NK-92 (cell line): ENCODE measurements at regions not wholly inside any gene's neighbourhood (a gene's known extent, or its start where the extent isn't known, plus 50 kb on each side); places are given as distances from the start of the nearest gene placed in this dataset.
"Not testable (repeated sequence)": the region's sequence is repeated elsewhere in the genome, so short reads cannot be mapped to it uniquely, and the experiment has no call there.

Experiments
- DNase-seq: peaks from one replicate; lab custom pipeline; 2025; ENCODE audit not compliant: unreplicated experiment; lab: John Stamatoyannopoulos, UW

GRCh38 chr4:38330936-38331335 lies 333.1 kb upstream of the KLF3 start:
- no peak for DNase-seq

DNA sequence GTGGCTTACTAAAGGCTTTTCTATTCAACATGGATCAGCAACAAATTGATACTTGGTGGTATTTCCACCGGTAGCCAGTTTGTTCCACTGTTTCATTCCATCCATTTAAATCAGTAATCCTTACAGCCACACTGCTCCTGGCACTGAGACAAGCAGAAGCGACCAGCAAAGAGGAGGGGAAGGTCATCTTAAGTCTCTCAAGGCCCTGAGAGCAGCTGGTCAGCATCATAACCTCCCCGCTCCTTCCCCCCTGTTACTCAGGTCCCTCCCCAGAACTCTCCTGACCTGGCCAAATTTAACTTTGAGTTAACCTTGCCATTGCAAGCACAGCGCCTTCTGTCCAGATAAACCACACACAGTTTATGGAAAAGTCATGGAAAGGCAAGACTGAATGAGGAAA lies 331.3 kb upstream of the KLF3 start:
- DNase-seq, result no peak

GRCh38 chr4:38333219-38333618 lies 330.8 kb upstream of the KLF3 start:
- no peak for DNase-seq

GRCh38 chr4:38334791-38335190 lies 329.2 kb upstream of the KLF3 start:
- DNase-seq, result no peak

GRCh38 chr4:38338939-38339338 lies 325.1 kb upstream of the KLF3 start:
- not testable (repeated sequence) for DNase-seq

- no peak for DNase-seq
These were observed 320.4 kb upstream of the KLF3 start for GRCh38 chr4:38343608-38344007.

- DNase-seq, result no peak
These were observed 319.1 kb upstream of the KLF3 start for GRCh38 chr4:38344929-38345328.

- DNase-seq, result no peak
These were observed 316.7 kb upstream of the KLF3 start for GRCh38 chr4:38347251-38347650.

DNA sequence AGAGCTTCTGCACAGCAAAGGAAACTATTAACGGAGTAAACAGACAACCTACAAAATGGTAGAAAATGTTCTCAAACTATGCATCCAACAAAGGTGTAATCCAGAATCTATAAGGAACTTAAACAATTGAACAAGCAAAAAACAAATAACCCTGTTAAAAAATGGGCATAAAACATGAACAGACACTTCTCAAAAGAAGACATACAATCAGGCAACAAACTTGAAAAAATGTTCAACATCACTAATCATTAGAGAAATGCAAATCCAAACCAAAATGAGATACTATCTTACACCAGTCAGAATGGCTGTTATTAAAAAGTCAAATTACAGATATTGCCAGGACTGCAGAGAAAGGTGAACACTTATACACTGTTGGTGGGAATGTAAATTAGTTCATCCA lies 309.6 kb upstream of the KLF3 start:
- no peak for DNase-seq

DNA sequence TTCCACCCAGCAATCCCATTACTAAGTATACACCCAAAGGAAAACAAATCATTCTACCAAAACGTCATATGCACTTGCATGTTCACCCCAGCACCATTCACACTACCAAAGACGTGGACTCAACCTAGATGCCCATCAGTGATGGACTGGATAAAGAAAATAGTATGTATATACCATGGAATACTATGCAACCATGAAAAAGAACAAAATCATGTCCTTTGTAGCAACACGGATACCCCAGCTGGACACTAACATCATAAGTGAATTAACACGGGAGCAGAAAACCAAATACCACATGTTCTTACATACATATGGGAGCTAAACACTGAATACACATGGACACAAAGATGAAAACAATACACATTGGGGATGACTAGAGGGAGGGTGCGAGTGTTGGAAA lies 309.1 kb upstream of the KLF3 start:
- no peak for DNase-seq

- DNase-seq, result no peak
These were observed 307.3 kb upstream of the KLF3 start for GRCh38 chr4:38356686-38357085.

- DNase-seq, result no peak
These were observed 306.5 kb upstream of the KLF3 start for GRCh38 chr4:38357546-38357945.

- no peak for DNase-seq
These were observed 304.9 kb upstream of the KLF3 start for GRCh38 chr4:38359113-38359512.

DNA sequence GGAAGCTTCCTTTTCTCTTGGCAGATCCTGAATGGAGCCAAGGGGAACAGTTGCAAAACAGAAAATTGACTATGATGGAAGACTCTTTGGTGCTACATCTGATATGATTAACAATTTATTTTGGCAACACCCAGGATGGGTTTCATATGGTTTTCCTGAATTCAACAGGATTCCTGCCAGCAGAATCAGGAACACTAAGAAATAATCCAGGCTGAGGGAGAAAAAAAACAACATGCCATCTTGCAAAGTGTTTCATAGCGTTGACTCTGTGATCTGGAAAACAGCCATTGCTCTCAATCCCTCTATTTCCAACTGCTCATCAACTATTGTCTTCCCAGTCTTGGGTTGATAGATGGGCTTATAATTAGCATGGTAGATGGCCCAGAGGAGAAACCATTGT lies 303.8 kb upstream of the KLF3 start:
- DNase-seq, result no peak

DNA sequence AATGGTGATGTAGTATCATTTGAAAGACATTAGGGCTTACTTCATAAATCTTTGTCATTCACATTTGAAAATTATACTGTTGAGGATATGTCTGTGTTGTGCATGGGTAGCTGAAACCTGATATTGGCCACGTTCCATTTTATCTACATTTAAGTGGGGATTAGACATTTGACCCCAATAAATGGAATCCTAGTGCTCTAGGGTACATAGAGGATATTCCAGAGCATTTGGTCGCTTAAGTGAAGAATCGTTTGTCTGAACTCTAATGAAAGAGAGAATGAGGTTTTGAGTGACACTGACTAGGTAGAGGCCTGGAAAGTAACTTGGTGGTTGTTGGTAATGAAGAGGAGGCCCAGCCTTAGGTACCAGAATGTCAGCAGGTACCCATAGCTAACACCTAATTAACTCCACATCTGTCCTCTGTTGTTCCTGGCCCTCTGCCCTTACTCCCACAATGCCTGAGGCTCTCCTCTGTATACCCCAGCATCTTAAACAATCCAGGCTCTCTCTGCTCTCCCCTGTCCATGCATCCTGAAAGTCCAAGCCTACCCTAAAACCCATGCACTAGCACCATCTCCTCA lies 299.5 kb upstream of the KLF3 start:
- no peak for DNase-seq

- DNase-seq, result no peak
These were observed 298.7 kb upstream of the KLF3 start for GRCh38 chr4:38365261-38365660.

DNA sequence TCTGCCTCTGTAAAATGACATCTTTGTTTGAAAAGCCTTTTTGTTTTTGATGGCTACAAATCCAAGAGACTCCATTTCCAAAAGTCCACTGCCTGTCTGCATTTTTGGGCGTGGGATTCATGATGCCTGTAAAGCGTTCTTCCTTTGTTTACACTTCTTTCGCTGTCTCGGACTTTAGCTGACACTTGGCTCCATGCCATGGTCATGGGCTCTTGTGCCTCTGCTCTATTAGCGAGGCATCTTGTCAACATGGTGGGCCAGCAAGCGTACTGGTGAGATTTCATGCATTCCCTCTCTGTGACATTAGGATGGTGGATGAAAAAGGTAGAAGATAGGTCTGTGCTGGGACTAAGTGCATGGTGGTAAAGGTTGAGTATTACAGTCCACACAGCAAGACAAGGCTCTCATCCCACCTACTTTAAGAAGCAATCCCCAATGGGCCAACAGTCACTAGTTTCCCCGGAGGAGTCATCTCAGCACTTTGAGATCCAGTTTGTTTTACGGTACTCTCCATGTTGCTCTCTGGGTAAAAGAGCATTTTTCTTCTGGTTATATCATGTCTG lies 298.2 kb upstream of the KLF3 start:
- DNase-seq, result no peak

GRCh38 chr4:38366456-38366855 lies 297.5 kb upstream of the KLF3 start:
- DNase-seq, result no peak

GRCh38 chr4:38366997-38367396 lies 297.0 kb upstream of the KLF3 start:
- no peak for DNase-seq

DNA sequence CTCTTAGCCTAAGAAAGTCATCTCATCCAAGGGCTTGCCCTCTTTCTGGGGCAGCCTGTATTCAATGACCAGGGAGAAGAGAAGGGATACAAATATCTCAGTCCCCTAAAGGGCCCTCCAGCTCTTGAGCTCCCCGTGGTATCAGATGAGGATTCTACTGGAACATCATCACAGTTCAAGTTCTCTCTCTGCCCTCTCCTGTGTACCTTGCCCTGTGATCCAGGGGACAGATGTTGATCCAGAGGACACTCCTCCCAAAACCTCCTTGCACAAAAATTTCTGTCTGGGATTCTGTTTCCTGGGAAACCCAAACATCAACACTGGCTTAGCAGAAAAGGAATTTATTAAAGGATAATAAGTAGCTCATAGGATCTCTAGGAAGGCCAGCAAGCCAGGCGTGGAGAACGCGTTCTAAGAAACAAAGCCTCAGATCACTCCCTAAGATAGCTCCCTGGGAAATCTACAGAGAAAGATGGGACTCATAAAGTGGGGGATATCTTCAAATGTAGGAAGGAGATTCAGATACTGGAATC lies 296.3 kb upstream of the KLF3 start:
- DNase-seq, result no peak

GRCh38 chr4:38368613-38369012 lies 295.4 kb upstream of the KLF3 start:
- DNase-seq, result no peak

- no peak for DNase-seq
These were observed 292.6 kb upstream of the KLF3 start for GRCh38 chr4:38371391-38371851.

DNA sequence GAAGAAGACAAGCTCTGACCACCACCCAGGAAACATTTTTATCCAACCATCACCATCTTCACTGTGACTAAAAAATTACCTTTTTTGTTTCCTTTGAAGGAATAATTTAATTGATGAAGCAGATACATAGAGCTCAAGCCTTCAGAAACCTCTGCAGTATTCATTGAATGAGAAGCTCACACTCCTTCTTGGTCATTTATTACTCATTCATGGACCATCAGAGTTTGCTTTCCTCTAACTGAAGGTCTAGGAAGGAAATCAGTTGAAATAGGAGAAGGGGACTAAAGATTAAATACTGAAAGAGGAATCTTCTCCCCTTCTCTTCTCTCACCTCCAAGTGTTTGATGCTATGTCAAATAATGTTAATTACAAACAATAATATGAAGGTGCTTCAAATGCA lies 290.6 kb upstream of the KLF3 start:
- DNase-seq, result no peak
